GM06990 (cell line): ENCODE measurements at regions not wholly inside any gene's neighbourhood (a gene's known extent, or its start where the extent isn't known, plus 50 kb on each side); places are given as distances from the start of the nearest gene placed in this dataset.
"Not testable (repeated sequence)": the region's sequence is repeated elsewhere in the genome, so short reads cannot be mapped to it uniquely, and the experiment has no call there.

ENCODE experiments used
- DNase-seq: peaks from one replicate; pipeline ENCODE4 v3.0.0-alpha.2; 2011; ENCODE audit not compliant: insufficient read length; ENCODE audit errors: extremely low read depth
- H3K27me3 ChIP-seq: replicated peaks from 2 replicates; pipeline ENCODE4 v1.6.0; 2011; ENCODE audit warnings: low read length; ENCODE audit not compliant: control insufficient read depth, insufficient read depth
- H3K36me3 ChIP-seq: 2 replicates; pipeline ENCODE4 v1.5.1; 2011; ENCODE audit warnings: low read length; ENCODE audit not compliant: control insufficient read depth, insufficient read depth
- H3K4me3 ChIP-seq: replicated peaks from 2 replicates; pipeline ENCODE4 v1.5.1; 2011; ENCODE audit warnings: low read depth, mild to moderate bottlenecking, control low read depth, low read length
- TF ChIP-seq, protein P1 (sequence below): IDR thresholded peaks from 2 replicates; pipeline ENCODE4 v1.5.1; 2011; ENCODE audit warnings: low read length, control low read depth, mild to moderate bottlenecking, inconsistent platforms; ENCODE audit not compliant: insufficient read depth, poor library complexity, severe bottlenecking

DNA sequence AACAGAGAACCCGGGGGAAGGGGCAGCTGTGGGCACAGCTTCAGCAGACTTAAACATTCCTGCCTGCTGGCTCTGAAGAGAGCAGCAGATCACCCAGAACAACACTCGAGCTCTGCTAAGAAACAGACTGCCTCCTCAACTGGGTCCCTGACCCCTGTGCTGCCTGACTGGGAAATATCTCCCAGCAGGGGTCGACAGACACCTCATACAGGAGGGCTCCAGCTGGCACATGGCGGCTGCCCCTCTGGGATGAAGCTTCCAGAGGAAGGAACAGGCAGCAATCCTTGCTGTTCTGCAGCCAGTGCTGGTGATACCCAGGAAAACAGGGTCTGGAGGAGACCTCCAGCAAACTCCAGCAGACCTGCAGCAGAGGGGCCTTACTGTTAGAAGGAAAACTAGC lies 234.5 kb downstream of the TACR3 start:
- H3K4me3 ChIP-seq, H3K27me3 ChIP-seq, DNase-seq, H3K36me3 ChIP-seq: not testable (repeated sequence)
- TF ChIP-seq, protein P1, sequence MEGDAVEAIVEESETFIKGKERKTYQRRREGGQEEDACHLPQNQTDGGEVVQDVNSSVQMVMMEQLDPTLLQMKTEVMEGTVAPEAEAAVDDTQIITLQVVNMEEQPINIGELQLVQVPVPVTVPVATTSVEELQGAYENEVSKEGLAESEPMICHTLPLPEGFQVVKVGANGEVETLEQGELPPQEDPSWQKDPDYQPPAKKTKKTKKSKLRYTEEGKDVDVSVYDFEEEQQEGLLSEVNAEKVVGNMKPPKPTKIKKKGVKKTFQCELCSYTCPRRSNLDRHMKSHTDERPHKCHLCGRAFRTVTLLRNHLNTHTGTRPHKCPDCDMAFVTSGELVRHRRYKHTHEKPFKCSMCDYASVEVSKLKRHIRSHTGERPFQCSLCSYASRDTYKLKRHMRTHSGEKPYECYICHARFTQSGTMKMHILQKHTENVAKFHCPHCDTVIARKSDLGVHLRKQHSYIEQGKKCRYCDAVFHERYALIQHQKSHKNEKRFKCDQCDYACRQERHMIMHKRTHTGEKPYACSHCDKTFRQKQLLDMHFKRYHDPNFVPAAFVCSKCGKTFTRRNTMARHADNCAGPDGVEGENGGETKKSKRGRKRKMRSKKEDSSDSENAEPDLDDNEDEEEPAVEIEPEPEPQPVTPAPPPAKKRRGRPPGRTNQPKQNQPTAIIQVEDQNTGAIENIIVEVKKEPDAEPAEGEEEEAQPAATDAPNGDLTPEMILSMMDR, result peak; percentile 27

DNA sequence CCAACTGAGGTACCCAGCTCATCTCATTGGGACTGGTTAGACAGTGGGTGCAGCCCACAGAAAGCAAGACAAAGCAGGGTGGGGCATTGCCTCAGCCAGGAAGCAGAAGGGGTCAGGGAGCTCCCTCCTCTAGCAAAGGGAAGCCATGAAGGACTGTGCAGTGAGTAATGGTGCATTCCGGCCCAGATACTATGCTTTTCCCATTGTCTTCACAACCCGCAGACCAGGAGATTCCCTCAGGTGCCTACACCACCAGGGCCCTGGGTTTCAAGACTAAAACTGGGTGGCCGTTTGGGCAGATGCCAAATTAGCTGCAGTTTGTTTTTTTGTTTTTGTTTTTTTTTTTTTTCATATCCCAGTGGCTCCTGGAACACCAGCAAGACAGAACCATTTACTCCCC lies 235.3 kb downstream of the TACR3 start:
- TF ChIP-seq, protein P1, result no peak
- DNase-seq, result no peak

DNA sequence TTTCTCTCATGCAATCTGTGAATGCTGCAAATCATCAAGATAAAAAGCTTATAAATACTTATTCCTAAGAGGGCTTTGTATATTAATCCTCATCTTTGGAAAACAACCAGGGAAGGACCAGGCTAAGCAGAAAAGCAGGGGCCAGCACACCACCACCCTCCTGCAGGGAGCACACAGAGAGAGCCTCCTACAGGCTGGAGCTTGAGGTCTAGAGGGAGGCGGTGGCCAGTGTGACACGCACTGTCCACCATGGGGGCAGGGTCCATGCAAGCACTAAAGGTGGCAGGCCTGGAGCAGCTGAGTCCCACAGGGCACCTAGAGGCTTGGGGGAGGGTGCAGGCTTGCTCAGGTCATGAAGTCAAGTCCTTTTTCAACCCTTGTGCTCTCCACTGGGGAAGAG lies 236.9 kb downstream of the TACR3 start:
- Histone ChIP-seq H3K27me3 (no peaks in the 10 kb centered on the region; the same call in none of the 2 replicates), H3K36me3 (no peaks in the 10 kb centered on the region), H3K4me3 (no peak overlapping the region)
- TF ChIP-seq, protein P1, result no peak
- no peak for DNase-seq

More for the DNA sequence above, 235.3 kb downstream of the TACR3 start:
- H3K36me3 ChIP-seq, result no peaks in the 10 kb centered on the region
- H3K4me3 ChIP-seq, result no peak overlapping the region
- no peaks in the 10 kb centered on the region; the same call in none of the 2 replicates for H3K27me3 ChIP-seq

DNA sequence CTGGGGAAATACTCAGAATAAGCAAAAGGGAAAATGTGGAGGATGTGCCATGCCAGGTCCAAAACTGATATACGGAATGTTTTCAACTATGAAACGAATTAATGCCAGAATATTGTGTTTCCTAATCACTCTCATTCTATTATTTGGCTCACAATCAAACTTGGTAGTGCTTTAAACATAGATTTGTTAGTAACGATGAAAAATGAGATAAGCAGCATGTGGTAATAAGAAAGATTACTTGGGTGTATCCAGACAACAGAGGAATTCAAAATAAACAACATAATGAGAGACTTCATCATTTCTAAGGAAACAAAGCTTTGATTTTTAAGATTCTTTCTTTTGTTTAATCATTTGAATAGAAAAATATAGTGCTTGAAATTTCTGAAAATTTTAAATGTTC lies 237.3 kb downstream of the TACR3 start:
- no peaks in the 10 kb centered on the region; the same call in none of the 2 replicates for H3K27me3 ChIP-seq
- DNase-seq, result no peak
- no peak overlapping the region for H3K4me3 ChIP-seq
- H3K36me3 ChIP-seq, result no peaks in the 10 kb centered on the region
- TF ChIP-seq, protein P1, result no peak

DNA sequence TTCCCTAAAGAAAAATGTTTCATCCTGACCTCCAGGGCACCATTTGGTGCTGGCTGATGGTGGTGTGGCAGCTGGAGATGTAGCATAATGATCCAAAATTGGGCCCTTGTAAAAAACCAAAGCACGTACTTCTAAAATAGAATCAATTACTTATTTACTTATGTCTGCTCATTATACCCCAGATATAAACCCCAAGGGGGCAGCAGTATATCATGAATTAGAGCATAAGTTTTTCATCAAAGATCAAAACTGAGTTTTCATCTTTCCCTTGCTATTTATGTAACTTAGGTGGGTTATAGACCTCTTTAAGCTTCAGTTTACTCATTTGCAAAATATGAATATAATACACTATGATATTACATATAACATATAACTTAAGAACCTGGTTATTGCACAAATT lies 241.1 kb downstream of the TACR3 start:
- Histone ChIP-seq H3K27me3 (no peaks in the 10 kb centered on the region; the same call in 1 of the 2 replicates), H3K4me3 (no peak overlapping the region), H3K36me3 (no peaks in the 10 kb centered on the region)
- TF ChIP-seq, protein P1, result peak; percentile 3
- DNase-seq, result no peak

DNA sequence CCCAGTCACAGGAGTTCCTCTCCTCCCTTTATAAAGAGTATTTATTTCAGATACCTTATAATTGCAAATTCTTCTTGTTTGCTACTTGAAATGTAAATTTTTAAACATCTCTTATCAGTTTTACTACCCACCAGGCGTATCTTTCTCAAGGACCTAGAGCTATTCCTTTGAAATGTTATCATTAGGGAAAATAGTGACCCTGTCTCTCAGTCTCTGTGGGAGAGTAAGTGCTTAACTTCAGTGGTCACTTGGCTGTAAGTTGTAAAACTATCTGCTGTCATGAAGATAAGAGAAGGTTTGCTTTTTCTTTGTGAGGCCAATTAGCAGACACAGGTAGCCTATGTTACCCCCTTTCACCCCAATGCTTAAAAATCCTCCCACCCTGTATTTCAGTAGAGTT lies 241.6 kb downstream of the TACR3 start:
- no peak for DNase-seq

More for the DNA sequence above, 241.6 kb downstream of the TACR3 start:
- H3K36me3 ChIP-seq, result no peaks in the 10 kb centered on the region
- H3K27me3 ChIP-seq, result no peaks in the 10 kb centered on the region; the same call in 1 of the 2 replicates
- H3K4me3 ChIP-seq, result no peak overlapping the region
- TF ChIP-seq, protein P1, result no peak
